RWPE2 (cell line): ENCODE measurements at regions not wholly inside any gene's neighbourhood (a gene's known extent, or its start where the extent isn't known, plus 50 kb on each side); places are given as distances from the start of the nearest gene placed in this dataset.
"Not testable (repeated sequence)": the region's sequence is repeated elsewhere in the genome, so short reads cannot be mapped to it uniquely, and the experiment has no call there.

Experiments
- ATAC-seq: fragments of 200-7000 bp; cut with Tn5 transposase; 3 replicates; pipeline ENCODE4 v1.9.1; 2021; ENCODE audit warnings: low read depth
- DNase-seq: peaks from one replicate; pipeline ENCODE4 v3.0.0-alpha.2; 2020; ENCODE audit warnings: low spot score
- H3K27ac ChIP-seq: fragments of 450-650 bp; 2 replicates; pipeline ENCODE4 v1.5.1; 2017; ENCODE audit warnings: mild to moderate bottlenecking; ENCODE audit not compliant: poor library complexity, severe bottlenecking
- H3K27me3 ChIP-seq: fragments of 250-450 bp; sonication (Bioruptor Pico); 2 replicates; pipeline ENCODE4 v1.5.1; 2021; ENCODE audit warnings: mild to moderate bottlenecking, moderate library complexity; ENCODE audit not compliant: insufficient read depth, poor library complexity, severe bottlenecking
- H3K36me3 ChIP-seq: fragments of 250-450 bp; sonication (Bioruptor Pico); 2 replicates; pipeline ENCODE4 v1.5.1; 2020; ENCODE audit warnings: low read depth, mild to moderate bottlenecking, moderate library complexity
- H3K4me1 ChIP-seq: fragments of 250-450 bp; sonication (Bioruptor Pico); 2 replicates; pipeline ENCODE4 v1.5.1; 2021; ENCODE audit warnings: mild to moderate bottlenecking, moderate library complexity; ENCODE audit not compliant: insufficient read depth, poor library complexity, severe bottlenecking
- H3K4me3 ChIP-seq: fragments of 250-450 bp; sonication (Bioruptor Pico); 2 replicates; pipeline ENCODE4 v1.5.1; 2021; ENCODE audit warnings: mild to moderate bottlenecking, moderate library complexity; ENCODE audit not compliant: severe bottlenecking
- H3K9me3 ChIP-seq: fragments of 250-450 bp; sonication (Bioruptor Pico); 2 replicates; pipeline ENCODE4 v1.5.1; 2021; ENCODE audit warnings: mild to moderate bottlenecking, moderate library complexity; ENCODE audit not compliant: severe bottlenecking
- TF ChIP-seq, protein P1 (sequence below): fragments of 450-650 bp; IDR thresholded peaks from one replicate; pipeline ENCODE4 v1.5.1; 2017; ENCODE audit warnings: mild to moderate bottlenecking, moderate library complexity; ENCODE audit not compliant: poor library complexity, severe bottlenecking

GRCh38 chr4:103397541-103397940 lies 199.4 kb upstream of the CENPE start:
- TF ChIP-seq, protein P1, sequence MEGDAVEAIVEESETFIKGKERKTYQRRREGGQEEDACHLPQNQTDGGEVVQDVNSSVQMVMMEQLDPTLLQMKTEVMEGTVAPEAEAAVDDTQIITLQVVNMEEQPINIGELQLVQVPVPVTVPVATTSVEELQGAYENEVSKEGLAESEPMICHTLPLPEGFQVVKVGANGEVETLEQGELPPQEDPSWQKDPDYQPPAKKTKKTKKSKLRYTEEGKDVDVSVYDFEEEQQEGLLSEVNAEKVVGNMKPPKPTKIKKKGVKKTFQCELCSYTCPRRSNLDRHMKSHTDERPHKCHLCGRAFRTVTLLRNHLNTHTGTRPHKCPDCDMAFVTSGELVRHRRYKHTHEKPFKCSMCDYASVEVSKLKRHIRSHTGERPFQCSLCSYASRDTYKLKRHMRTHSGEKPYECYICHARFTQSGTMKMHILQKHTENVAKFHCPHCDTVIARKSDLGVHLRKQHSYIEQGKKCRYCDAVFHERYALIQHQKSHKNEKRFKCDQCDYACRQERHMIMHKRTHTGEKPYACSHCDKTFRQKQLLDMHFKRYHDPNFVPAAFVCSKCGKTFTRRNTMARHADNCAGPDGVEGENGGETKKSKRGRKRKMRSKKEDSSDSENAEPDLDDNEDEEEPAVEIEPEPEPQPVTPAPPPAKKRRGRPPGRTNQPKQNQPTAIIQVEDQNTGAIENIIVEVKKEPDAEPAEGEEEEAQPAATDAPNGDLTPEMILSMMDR, result no peak
- H3K27me3 ChIP-seq, result no peaks in the 10 kb centered on the region
- DNase-seq (no peak), ATAC-seq (no peak)
- no peak overlapping the region for H3K4me3 ChIP-seq
- H3K36me3 ChIP-seq, result no peaks in the 10 kb centered on the region
- H3K4me1 ChIP-seq, result peaks cover 6% of the 10 kb centered on the region
- H3K9me3 ChIP-seq, result no peaks in the 10 kb centered on the region
- no peak overlapping the region for H3K27ac ChIP-seq

DNA sequence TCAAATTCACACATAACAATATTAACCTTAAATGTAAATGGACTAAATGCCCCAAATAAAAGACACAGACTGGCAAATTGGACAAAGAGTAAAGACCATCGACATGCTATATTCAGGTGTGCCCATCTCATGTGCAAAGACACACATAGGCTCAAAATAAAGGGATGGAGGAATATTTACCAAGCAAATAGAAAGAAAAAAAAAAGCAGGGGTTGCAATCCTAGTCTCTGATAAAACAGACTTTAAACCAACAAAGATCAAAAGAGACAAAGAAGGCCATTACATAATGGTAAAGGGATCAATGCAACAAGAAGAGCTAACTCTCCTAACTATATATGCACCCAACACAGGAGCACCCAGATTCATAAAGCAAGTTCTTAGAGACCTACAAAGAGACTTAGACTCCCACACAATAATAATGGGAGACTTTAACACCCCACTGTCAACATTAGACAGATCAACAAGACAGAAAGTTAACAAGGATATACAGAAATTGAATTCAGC lies 189.4 kb upstream of the CENPE start:
- not testable (repeated sequence) for ATAC-seq

GRCh38 chr4:103385565-103385964 lies 187.4 kb upstream of the CENPE start:
- not testable (repeated sequence) for H3K27ac ChIP-seq, H3K27me3 ChIP-seq, H3K4me3 ChIP-seq, DNase-seq, H3K36me3 ChIP-seq, H3K4me1 ChIP-seq, ATAC-seq, H3K9me3 ChIP-seq

More for the DNA sequence above, 189.4 kb upstream of the CENPE start:
- H3K36me3 ChIP-seq, H3K9me3 ChIP-seq, DNase-seq, H3K4me1 ChIP-seq, H3K27me3 ChIP-seq, H3K27ac ChIP-seq, H3K4me3 ChIP-seq: not testable (repeated sequence)

- no peak overlapping the region for H3K4me3 ChIP-seq
- H3K9me3 ChIP-seq, result no peaks in the 10 kb centered on the region
- no peaks in the 10 kb centered on the region for H3K36me3 ChIP-seq
- no peaks in the 10 kb centered on the region for H3K4me1 ChIP-seq
- H3K27me3 ChIP-seq, result no peaks in the 10 kb centered on the region
- H3K27ac ChIP-seq, result peak overlapping the region; percentile 1
- no peak for DNase-seq
- TF ChIP-seq, protein P1, result no peak
- ATAC-seq, result peak; percentile 93
These were observed 177.1 kb upstream of the CENPE start for GRCh38 chr4:103375278-103375677.

DNA sequence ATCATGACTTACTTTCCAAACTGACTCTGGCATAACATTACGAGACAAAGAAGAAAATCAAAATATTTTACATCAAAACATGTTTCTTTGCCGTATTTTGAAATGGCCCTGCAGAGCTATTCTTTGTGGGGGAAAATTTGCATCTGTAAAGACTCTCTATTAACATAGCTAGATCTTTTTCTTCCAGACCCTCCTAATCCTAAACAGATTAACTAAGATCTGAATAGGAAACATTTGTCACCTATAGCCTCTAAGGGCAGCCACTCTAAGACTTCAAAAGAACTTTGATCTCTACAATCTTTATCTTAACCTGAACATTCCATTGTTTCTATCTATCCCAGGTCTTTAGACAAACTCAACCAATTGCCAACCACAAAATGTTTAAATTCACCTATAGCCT lies 176.6 kb upstream of the CENPE start:
- no peaks in the 10 kb centered on the region for H3K4me1 ChIP-seq
- H3K27me3 ChIP-seq, result no peaks in the 10 kb centered on the region
- no peaks in the 10 kb centered on the region for H3K36me3 ChIP-seq
- no peak overlapping the region for H3K4me3 ChIP-seq
- TF ChIP-seq, protein P1, result no peak
- peak overlapping the region; percentile 1 for H3K27ac ChIP-seq
- DNase-seq, result no peak
- no peaks in the 10 kb centered on the region for H3K9me3 ChIP-seq
- no peak for ATAC-seq

DNA sequence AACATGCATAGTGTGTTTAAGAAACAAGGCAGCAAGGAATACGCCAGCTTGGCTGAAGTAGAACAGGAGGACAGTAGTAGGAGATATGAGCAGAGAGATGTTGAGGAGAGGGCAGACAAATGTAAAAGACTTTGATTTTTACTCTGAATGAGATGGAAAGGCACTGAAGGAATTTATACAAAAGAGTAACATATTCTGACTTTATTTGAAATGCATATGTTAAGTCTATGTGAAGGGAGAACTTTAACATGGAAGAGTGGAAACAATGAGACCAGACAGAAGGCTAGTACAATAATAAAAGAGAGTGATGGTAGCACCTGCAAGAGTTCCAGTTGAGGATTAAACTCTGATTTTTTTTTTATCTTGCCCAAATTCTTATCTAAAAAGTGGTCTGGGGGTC lies 176.2 kb upstream of the CENPE start:
- no peaks in the 10 kb centered on the region for H3K4me1 ChIP-seq
- H3K27me3 ChIP-seq, result no peaks in the 10 kb centered on the region
- ATAC-seq (no peak), DNase-seq (no peak)
- H3K4me3 ChIP-seq, result no peak overlapping the region
- H3K9me3 ChIP-seq, result no peaks in the 10 kb centered on the region
- no peaks in the 10 kb centered on the region for H3K36me3 ChIP-seq
- TF ChIP-seq, protein P1, result no peak
- no peak overlapping the region for H3K27ac ChIP-seq
